MM.1S (cell line): ENCODE measurements at regions not wholly inside any gene's neighbourhood (a gene's known extent, or its start where the extent isn't known, plus 50 kb on each side); places are given as distances from the start of the nearest gene placed in this dataset.

Source experiments
- DNase-seq: peaks from one replicate; pipeline ENCODE4 v3.0.0-alpha.2; 2015
- H2AFZ ChIP-seq: fragments of 300-600 bp; sonication (generic); 2 replicates; pipeline ENCODE4 v1.6.0; 2016; ENCODE audit warnings: antibody characterized with exemption, low read length
- H3F3A ChIP-seq: fragments of 300-600 bp; sonication (generic); 2 replicates; pipeline ENCODE4 v1.6.1; 2016; ENCODE audit warnings: mild to moderate bottlenecking, antibody characterized with exemption, low read length, moderate library complexity, mixed read lengths; ENCODE audit not compliant: insufficient read depth
- H3K27ac ChIP-seq: fragments of 300-600 bp; sonication (generic); 2 replicates; pipeline ENCODE4 v1.5.1; 2016; ENCODE audit warnings: mild to moderate bottlenecking, low read length
- H3K27me3 ChIP-seq: fragments of 300-600 bp; sonication (generic); replicated peaks from 2 replicates; pipeline ENCODE4 v1.6.0; 2016; ENCODE audit warnings: low read length; ENCODE audit not compliant: insufficient read depth
- H3K36me3 ChIP-seq: fragments of 300-600 bp; sonication (generic); replicated peaks from 2 replicates; pipeline ENCODE4 v1.6.1; 2016; ENCODE audit warnings: mild to moderate bottlenecking, low read length, mixed read lengths; ENCODE audit not compliant: insufficient read depth
- H3K4me1 ChIP-seq: fragments of 300-600 bp; sonication (generic); 2 replicates; pipeline ENCODE4 v1.6.1; 2016; ENCODE audit warnings: low read length, mixed read lengths
- H3K4me2 ChIP-seq: fragments of 300-600 bp; sonication (generic); 2 replicates; pipeline ENCODE4 v1.6.0; 2016; ENCODE audit warnings: low read depth, low read length
- H3K4me3 ChIP-seq: fragments of 300-600 bp; sonication (generic); 2 replicates; pipeline ENCODE4 v1.5.1; 2016; ENCODE audit warnings: low read length, mixed read lengths
- H3K79me2 ChIP-seq: fragments of 300-600 bp; sonication (generic); 2 replicates; pipeline ENCODE4 v1.6.1; 2016; ENCODE audit warnings: mixed run types, low read length, mixed read lengths
- H3K9ac ChIP-seq: fragments of 300-600 bp; sonication (generic); 2 replicates; pipeline ENCODE4 v1.6.1; 2016; ENCODE audit warnings: low read length, mixed read lengths
- H3K9me2 ChIP-seq: fragments of 300-600 bp; sonication (generic); replicated peaks from 2 replicates; pipeline ENCODE4 v1.6.1; 2016; ENCODE audit warnings: mild to moderate bottlenecking, low read length, mixed read lengths; ENCODE audit not compliant: insufficient read depth
- H3K9me3 ChIP-seq: fragments of 300-600 bp; sonication (generic); replicated peaks from 2 replicates; pipeline ENCODE4 v1.6.1; 2016; ENCODE audit warnings: mild to moderate bottlenecking, low read length, mixed read lengths; ENCODE audit not compliant: insufficient read depth
- H4K20me1 ChIP-seq: fragments of 300-600 bp; sonication (generic); 2 replicates; pipeline ENCODE4 v1.6.1; 2016; ENCODE audit warnings: mild to moderate bottlenecking, low read length, moderate library complexity, mixed read lengths; ENCODE audit not compliant: insufficient read depth
- EZH2 ChIP-seq: fragments of 300-600 bp; sonication (generic); optimal IDR thresholded peaks from 2 replicates; pipeline ENCODE3; 2017; ENCODE audit warnings: low read depth, mild to moderate bottlenecking, antibody characterized with exemption, low read length, mixed read lengths
- EZH2phosphoT487 ChIP-seq: fragments of 300-600 bp; sonication (generic); IDR thresholded peaks from 2 replicates; pipeline ENCODE4 v1.6.1; 2018; ENCODE audit warnings: antibody characterized with exemption, low read length
- TF ChIP-seq, protein P1 (sequence below): fragments of 300-600 bp; sonication (generic); IDR thresholded peaks from 2 replicates; pipeline ENCODE4 v1.5.1; 2016; ENCODE audit warnings: antibody characterized with exemption, low read length, mixed read lengths

- no peaks in the 10 kb centered on the region for H4K20me1 ChIP-seq
- H3K4me1 ChIP-seq: peaks cover 11% of the 10 kb centered on the region
- no peaks in the 10 kb centered on the region for H3K79me2 ChIP-seq
- H2AFZ ChIP-seq: no peak overlapping the region
- TF ChIP-seq EZH2phosphoT487 (no peak), EZH2 (no peak)
- TF ChIP-seq, protein P1, sequence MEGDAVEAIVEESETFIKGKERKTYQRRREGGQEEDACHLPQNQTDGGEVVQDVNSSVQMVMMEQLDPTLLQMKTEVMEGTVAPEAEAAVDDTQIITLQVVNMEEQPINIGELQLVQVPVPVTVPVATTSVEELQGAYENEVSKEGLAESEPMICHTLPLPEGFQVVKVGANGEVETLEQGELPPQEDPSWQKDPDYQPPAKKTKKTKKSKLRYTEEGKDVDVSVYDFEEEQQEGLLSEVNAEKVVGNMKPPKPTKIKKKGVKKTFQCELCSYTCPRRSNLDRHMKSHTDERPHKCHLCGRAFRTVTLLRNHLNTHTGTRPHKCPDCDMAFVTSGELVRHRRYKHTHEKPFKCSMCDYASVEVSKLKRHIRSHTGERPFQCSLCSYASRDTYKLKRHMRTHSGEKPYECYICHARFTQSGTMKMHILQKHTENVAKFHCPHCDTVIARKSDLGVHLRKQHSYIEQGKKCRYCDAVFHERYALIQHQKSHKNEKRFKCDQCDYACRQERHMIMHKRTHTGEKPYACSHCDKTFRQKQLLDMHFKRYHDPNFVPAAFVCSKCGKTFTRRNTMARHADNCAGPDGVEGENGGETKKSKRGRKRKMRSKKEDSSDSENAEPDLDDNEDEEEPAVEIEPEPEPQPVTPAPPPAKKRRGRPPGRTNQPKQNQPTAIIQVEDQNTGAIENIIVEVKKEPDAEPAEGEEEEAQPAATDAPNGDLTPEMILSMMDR: no peak
- DNase-seq: no peak
- no peak overlapping the region for H3K9ac ChIP-seq
- no peak overlapping the region for H3K27ac ChIP-seq
- no peak overlapping the region for H3K4me2 ChIP-seq
- no peaks in the 10 kb centered on the region for H3K9me2 ChIP-seq
- no peaks in the 10 kb centered on the region for H3F3A ChIP-seq
- H3K36me3 ChIP-seq: no peaks in the 10 kb centered on the region
- H3K9me3 ChIP-seq: no peaks in the 10 kb centered on the region
- no peaks in the 10 kb centered on the region for H3K27me3 ChIP-seq
- H3K4me3 ChIP-seq: no peak overlapping the region
Measured at GRCh38 chr3:182308328-182308727, 485.0 kb upstream of the ATP11B start.

DNA sequence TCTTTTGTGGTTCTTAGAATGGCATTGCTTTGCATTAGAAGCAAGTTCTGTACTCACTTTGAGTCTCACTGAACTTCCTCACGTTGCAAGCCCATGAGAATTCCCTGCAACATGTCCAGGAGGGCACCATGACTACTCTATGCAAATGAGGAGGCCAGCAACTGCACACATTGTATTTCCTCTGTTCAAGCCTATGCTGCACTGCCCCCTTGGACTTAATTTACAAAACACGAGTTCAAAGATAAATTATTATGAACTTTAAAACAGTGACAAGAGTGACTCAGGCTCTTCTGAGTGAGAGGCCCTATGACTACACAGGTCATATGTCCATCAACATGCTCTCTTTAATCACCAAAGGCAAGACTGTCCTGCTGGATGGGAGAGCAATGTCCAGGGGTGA lies 484.2 kb upstream of the ATP11B start:
- H3K4me2 ChIP-seq: peak overlapping the region; percentile 3; the same call in 1 of the 2 replicates
- H2AFZ ChIP-seq: peak overlapping the region; percentile 12; the same call in 1 of the 2 replicates
- DNase-seq: no peak
- no peak for TF ChIP-seq EZH2phosphoT487
- TF ChIP-seq, protein P1: 0 out of 2 replicates have a peak, but pooled peaks have one; percentile 2
- H3K27ac ChIP-seq: no peak overlapping the region
- no peaks in the 10 kb centered on the region for H3K79me2 ChIP-seq
- H4K20me1 ChIP-seq: no peaks in the 10 kb centered on the region
- H3K9ac ChIP-seq: no peak overlapping the region
- no peaks in the 10 kb centered on the region for H3K27me3 ChIP-seq
- no peak overlapping the region for H3K4me3 ChIP-seq
- H3K9me3 ChIP-seq: no peaks in the 10 kb centered on the region
- H3K36me3 ChIP-seq: no peaks in the 10 kb centered on the region
- H3F3A ChIP-seq: no peaks in the 10 kb centered on the region
- H3K4me1 ChIP-seq: peaks cover 11% of the 10 kb centered on the region
- no peaks in the 10 kb centered on the region for H3K9me2 ChIP-seq

DNA sequence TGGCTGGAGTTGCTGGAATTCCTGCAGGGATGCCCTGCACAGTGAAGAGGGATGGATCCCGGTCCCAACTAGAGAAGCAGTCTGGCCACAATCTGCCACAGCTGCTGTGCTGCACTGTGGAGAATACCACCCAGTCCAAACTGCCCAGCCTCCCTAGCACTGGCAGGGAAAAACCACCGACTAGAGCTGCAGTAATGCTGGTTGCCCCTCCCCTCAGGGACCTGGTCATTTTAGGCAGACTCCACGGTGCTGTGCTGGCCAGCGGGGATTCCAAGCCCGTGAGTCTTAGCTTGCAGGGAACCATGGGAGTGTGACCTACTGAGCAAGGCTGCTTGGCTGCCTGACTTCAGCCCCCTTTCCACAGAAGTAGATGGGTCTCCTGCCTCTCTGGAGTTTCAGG lies 478.0 kb upstream of the ATP11B start:
- H3K27ac ChIP-seq: no peak overlapping the region
- no peaks in the 10 kb centered on the region for H3K9me3 ChIP-seq

More for the DNA sequence above, 478.0 kb upstream of the ATP11B start:
- Histone ChIP-seq H2AFZ (no peak overlapping the region), H3K4me3 (no peak overlapping the region), H3K4me2 (no peak overlapping the region), H4K20me1 (no peaks in the 10 kb centered on the region), H3F3A (no peaks in the 10 kb centered on the region), H3K4me1 (no peaks in the 10 kb centered on the region), H3K79me2 (no peaks in the 10 kb centered on the region), H3K9ac (no peak overlapping the region), H3K9me2 (no peaks in the 10 kb centered on the region), H3K36me3 (no peaks in the 10 kb centered on the region), H3K27me3 (no peaks in the 10 kb centered on the region)
- TF ChIP-seq, protein P1: no peak
- TF ChIP-seq EZH2 (no peak), EZH2phosphoT487 (no peak)
- DNase-seq: no peak
